ENCODE measurements at regions not wholly inside any gene's neighbourhood (a gene's known extent, or its start where the extent isn't known, plus 50 kb on each side); places are given as distances from the start of the nearest gene placed in this dataset.

DNA sequence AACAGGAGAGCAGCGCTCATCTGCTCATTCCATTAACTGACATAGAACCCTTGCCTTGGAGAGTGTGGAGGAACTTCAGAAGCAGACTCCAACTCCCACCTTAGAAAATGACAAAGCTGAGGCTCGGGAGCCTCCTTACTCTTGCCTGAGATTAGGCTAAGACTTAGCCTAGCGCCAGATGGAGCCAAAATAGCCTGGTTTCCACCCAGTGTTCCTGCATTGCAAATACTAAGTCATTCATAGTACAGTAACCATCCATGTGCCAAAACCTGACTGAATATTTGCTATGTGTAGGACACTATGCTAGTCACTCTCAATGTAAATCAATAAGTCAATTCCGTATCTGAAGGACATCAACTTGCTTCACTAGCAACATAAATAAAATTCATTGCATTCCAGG is 387.4 kb upstream of the CPEB2 start:
- Histone ChIP-seq H3K27ac (ENCODE audit: low read depth in 2 of 2, low read length in 2 of 2) (no peak overlapping the region), H3K27me3 (ENCODE audit: control insufficient read depth, insufficient read depth, low read length) (no peaks in the 10 kb centered on the region), H3K9me3 (ENCODE audit: control insufficient read depth in 2 of 3, insufficient read depth in 1 of 3, low read length in 3 of 3) (no peaks in the 10 kb centered on the region), H3K9ac (ENCODE audit: low read length in 3 of 3) (no peak overlapping the region), H3K4me1 (ENCODE audit: control insufficient read depth in 2 of 3, insufficient read depth in 2 of 3, low read depth in 1 of 3, low read length in 3 of 3) (no peaks in the 10 kb centered on the region), H3K36me3 (ENCODE audit: control insufficient read depth in 2 of 3, insufficient read depth in 3 of 3, low read length in 3 of 3) (no peaks in the 10 kb centered on the region), H3K4me3 (ENCODE audit: low read length in 3 of 3) (no peak overlapping the region)
- FAIRE-seq (no peak), DNase-seq (no peak)
- intact Hi-C loops (cut with DNase I) = no loop called here
- TF ChIP-seq, protein P1, sequence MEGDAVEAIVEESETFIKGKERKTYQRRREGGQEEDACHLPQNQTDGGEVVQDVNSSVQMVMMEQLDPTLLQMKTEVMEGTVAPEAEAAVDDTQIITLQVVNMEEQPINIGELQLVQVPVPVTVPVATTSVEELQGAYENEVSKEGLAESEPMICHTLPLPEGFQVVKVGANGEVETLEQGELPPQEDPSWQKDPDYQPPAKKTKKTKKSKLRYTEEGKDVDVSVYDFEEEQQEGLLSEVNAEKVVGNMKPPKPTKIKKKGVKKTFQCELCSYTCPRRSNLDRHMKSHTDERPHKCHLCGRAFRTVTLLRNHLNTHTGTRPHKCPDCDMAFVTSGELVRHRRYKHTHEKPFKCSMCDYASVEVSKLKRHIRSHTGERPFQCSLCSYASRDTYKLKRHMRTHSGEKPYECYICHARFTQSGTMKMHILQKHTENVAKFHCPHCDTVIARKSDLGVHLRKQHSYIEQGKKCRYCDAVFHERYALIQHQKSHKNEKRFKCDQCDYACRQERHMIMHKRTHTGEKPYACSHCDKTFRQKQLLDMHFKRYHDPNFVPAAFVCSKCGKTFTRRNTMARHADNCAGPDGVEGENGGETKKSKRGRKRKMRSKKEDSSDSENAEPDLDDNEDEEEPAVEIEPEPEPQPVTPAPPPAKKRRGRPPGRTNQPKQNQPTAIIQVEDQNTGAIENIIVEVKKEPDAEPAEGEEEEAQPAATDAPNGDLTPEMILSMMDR (IDR thresholded peaks at IDR 0.05; ENCODE audit: borderline replicate concordance, extremely low read depth, insufficient read depth) = no peak

GRCh38 chr4:14615671-14616070 is 386.6 kb upstream of the CPEB2 start:
- Histone ChIP-seq H3K9me3 (ENCODE audit: control insufficient read depth in 2 of 3, insufficient read depth in 1 of 3, low read length in 3 of 3) (no peaks in the 10 kb centered on the region), H3K36me3 (ENCODE audit: control insufficient read depth in 2 of 3, insufficient read depth in 3 of 3, low read length in 3 of 3) (no peaks in the 10 kb centered on the region), H3K4me3 (ENCODE audit: low read length in 3 of 3) (no peak overlapping the region), H3K27ac (ENCODE audit: low read depth in 2 of 2, low read length in 2 of 2) (no peak overlapping the region), H3K9ac (ENCODE audit: low read length in 3 of 3) (no peak overlapping the region), H3K27me3 (ENCODE audit: control insufficient read depth, insufficient read depth, low read length) (no peaks in the 10 kb centered on the region), H3K4me1 (ENCODE audit: control insufficient read depth in 2 of 3, insufficient read depth in 2 of 3, low read depth in 1 of 3, low read length in 3 of 3) (no peaks in the 10 kb centered on the region)
- intact Hi-C loops (cut with DNase I) = no loop called here
- TF ChIP-seq, protein P1 (IDR thresholded peaks at IDR 0.05; ENCODE audit: borderline replicate concordance, extremely low read depth, insufficient read depth) = no peak
- no peak for DNase-seq
- no peak for FAIRE-seq

GRCh38 chr4:14620567-14621141 is 381.6 kb upstream of the CPEB2 start:
- DNase-seq (no peak), FAIRE-seq (no peak)
- no peak overlapping the region for H3K4me3 ChIP-seq (ENCODE audit: low read length in 3 of 3)
- H3K27ac ChIP-seq (ENCODE audit: low read depth in 2 of 2, low read length in 2 of 2) = no peak overlapping the region
- H3K36me3 ChIP-seq (ENCODE audit: control insufficient read depth in 2 of 3, insufficient read depth in 3 of 3, low read length in 3 of 3) = no peaks in the 10 kb centered on the region
- TF ChIP-seq, protein P1 (IDR thresholded peaks at IDR 0.05; ENCODE audit: borderline replicate concordance, extremely low read depth, insufficient read depth) = no peak
- H3K9me3 ChIP-seq (ENCODE audit: control insufficient read depth in 2 of 3, insufficient read depth in 1 of 3, low read length in 3 of 3) = no peaks in the 10 kb centered on the region
- H3K27me3 ChIP-seq (ENCODE audit: control insufficient read depth, insufficient read depth, low read length) = no peaks in the 10 kb centered on the region
- no peak overlapping the region for H3K9ac ChIP-seq (ENCODE audit: low read length in 3 of 3)
- intact Hi-C loops (cut with DNase I) = no loop called here
- no peaks in the 10 kb centered on the region for H3K4me1 ChIP-seq (ENCODE audit: control insufficient read depth in 2 of 3, insufficient read depth in 2 of 3, low read depth in 1 of 3, low read length in 3 of 3)
